Breast epithelium (tissue), 3 donors: ENCODE measurements at regions not wholly inside any gene's neighbourhood (a gene's known extent, or its start where the extent isn't known, plus 50 kb on each side); places are given as distances from the start of the nearest gene placed in this dataset.

Source experiments
- POLR2A ChIP-seq: fragments of 450-650 bp; IDR thresholded peaks from one replicate; pipeline ENCODE4 v1.6.1; 2016; ENCODE audit warnings: antibody characterized with exemption, mild to moderate bottlenecking, moderate library complexity
- POLR2AphosphoS5 ChIP-seq, 3 donors: sonication (generic); formaldehyde crosslinking; IDR thresholded peaks; one replicate each; pipeline ENCODE4 v1.6.1; 2017; ENCODE audit warnings: antibody characterized with exemption in 3 of 3
- TF ChIP-seq, protein P1 (sequence below), 3 donors: fragments of 450-650 bp; IDR thresholded peaks; one replicate each; pipeline ENCODE4 v1.5.1; 2016 to 2017; ENCODE audit warnings: antibody characterized with exemption in 3 of 3, mild to moderate bottlenecking in 3 of 3, moderate library complexity in 3 of 3

DNA sequence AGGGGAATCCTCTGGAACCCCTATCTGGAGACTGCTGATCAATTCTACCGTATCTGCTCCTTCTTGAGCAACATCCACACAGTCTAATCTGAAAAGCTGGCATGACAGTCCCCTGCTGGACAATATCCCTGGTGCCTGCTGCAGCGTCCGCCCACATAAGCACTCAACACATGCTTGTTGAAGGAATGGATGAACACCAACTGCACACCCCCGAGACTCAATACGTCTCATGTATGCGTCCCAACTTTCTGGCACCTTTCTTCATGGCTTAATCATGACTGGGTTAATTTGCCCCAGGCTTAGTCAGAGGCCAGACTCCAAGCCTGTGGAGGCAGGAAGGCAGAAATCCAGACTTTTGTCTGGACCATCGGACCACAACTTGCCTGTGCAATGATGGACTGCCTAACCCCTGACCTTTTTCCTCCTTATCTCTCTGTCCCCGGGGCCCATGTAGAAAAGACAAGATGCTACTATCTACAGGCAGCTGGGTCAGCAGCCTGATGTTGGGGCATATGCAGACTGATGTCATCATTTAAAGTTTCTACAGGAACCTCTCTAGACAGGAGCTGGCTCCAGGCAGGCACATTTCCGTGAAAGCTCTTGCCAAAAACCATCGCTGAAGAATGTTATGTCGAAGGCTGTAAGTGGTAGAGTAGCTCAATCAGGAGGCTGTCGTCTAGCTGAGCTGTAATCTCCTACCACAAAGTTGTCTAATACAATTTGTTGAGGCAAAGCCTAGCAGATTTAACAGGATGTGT lies 114.1 kb upstream of the TPM1 start:
- TF ChIP-seq POLR2AphosphoS5 (IDR thresholded peaks at IDR 0.05) (no peak), POLR2A (no peak)
- TF ChIP-seq, protein P1, sequence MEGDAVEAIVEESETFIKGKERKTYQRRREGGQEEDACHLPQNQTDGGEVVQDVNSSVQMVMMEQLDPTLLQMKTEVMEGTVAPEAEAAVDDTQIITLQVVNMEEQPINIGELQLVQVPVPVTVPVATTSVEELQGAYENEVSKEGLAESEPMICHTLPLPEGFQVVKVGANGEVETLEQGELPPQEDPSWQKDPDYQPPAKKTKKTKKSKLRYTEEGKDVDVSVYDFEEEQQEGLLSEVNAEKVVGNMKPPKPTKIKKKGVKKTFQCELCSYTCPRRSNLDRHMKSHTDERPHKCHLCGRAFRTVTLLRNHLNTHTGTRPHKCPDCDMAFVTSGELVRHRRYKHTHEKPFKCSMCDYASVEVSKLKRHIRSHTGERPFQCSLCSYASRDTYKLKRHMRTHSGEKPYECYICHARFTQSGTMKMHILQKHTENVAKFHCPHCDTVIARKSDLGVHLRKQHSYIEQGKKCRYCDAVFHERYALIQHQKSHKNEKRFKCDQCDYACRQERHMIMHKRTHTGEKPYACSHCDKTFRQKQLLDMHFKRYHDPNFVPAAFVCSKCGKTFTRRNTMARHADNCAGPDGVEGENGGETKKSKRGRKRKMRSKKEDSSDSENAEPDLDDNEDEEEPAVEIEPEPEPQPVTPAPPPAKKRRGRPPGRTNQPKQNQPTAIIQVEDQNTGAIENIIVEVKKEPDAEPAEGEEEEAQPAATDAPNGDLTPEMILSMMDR (IDR thresholded peaks at IDR 0.05), result no peak
